Vagina (tissue), 2 donors: ENCODE measurements at regions not wholly inside any gene's neighbourhood (a gene's known extent, or its start where the extent isn't known, plus 50 kb on each side); places are given as distances from the start of the nearest gene placed in this dataset.

ENCODE experiments used
- DNase-seq, 2 donors: peaks; one replicate each; pipeline ENCODE4 v3.0.0-alpha.2; 2017; ENCODE audit errors: extremely low spot score in 2 of 2
- H3K27ac ChIP-seq: fragments of 200-600 bp; sonication (generic); one replicate; pipeline ENCODE4 v1.5.1; 2019
- H3K27me3 ChIP-seq: fragments of 200-600 bp; sonication (generic); one replicate; pipeline ENCODE4 v1.5.1; 2019
- H3K36me3 ChIP-seq, 2 donors: fragments of 200-600 bp; sonication (generic); one replicate each; pipeline ENCODE4 v1.5.1; 2017 to 2019
- H3K4me1 ChIP-seq: fragments of 200-600 bp; sonication (generic); one replicate; pipeline ENCODE4 v1.5.1; 2019
- H3K4me3 ChIP-seq, 2 donors: fragments of 200-600 bp; sonication (generic); 1 replicate in 1 of 2; 2 replicates in 1 of 2; pipeline ENCODE4 v1.5.1; 2016 to 2019
- H3K9me3 ChIP-seq: fragments of 200-600 bp; sonication (generic); one replicate; pipeline ENCODE4 v1.5.1; 2019
- POLR2A ChIP-seq, 2 donors: fragments of 450-650 bp; IDR thresholded peaks; one replicate each; pipeline ENCODE4 v1.6.1; 2017; ENCODE audit warnings: antibody characterized with exemption in 2 of 2, mild to moderate bottlenecking in 2 of 2, moderate library complexity in 2 of 2
- POLR2AphosphoS5 ChIP-seq, 2 donors: sonication (generic); formaldehyde crosslinking; IDR thresholded peaks; one replicate each; pipeline ENCODE4 v1.9.0; 2017; ENCODE audit warnings: antibody characterized with exemption in 2 of 2, mild to moderate bottlenecking in 2 of 2, low read depth in 1 of 2; ENCODE audit not compliant: insufficient read depth in 1 of 2
- intact Hi-C: fragments of 100-400 bp; cut with DNase I; formaldehyde crosslinking; loops from one replicate; pipeline ENCODE4 v1.15.1; 2023
- TF ChIP-seq, protein P1 (sequence below), 3 experiments: fragments of 450-650 bp in 2 of 3; fragments of 200-600 bp in 1 of 3; sonication (generic) in 1 of 3; IDR thresholded peaks; one replicate each; pipeline ENCODE4 v1.5.1; 2017 to 2019; ENCODE audit warnings: antibody characterized with exemption in 3 of 3, mild to moderate bottlenecking in 2 of 3, moderate library complexity in 2 of 3

GRCh38 chr17:63171428-63172393, 205.7 kb downstream of the TANC2 start:
- Histone ChIP-seq H3K4me1 (peaks cover 11% of the 10 kb centered on the region), H3K9me3 (no peaks in the 10 kb centered on the region), H3K27me3 (no peaks in the 10 kb centered on the region), H3K4me3 (no peak overlapping the region), H3K27ac (no peak overlapping the region), H3K36me3 (no peaks in the 10 kb centered on the region)
- no peak for DNase-seq
- TF ChIP-seq POLR2A (IDR thresholded peaks at IDR 0.05), result no peak
- TF ChIP-seq, protein P1, sequence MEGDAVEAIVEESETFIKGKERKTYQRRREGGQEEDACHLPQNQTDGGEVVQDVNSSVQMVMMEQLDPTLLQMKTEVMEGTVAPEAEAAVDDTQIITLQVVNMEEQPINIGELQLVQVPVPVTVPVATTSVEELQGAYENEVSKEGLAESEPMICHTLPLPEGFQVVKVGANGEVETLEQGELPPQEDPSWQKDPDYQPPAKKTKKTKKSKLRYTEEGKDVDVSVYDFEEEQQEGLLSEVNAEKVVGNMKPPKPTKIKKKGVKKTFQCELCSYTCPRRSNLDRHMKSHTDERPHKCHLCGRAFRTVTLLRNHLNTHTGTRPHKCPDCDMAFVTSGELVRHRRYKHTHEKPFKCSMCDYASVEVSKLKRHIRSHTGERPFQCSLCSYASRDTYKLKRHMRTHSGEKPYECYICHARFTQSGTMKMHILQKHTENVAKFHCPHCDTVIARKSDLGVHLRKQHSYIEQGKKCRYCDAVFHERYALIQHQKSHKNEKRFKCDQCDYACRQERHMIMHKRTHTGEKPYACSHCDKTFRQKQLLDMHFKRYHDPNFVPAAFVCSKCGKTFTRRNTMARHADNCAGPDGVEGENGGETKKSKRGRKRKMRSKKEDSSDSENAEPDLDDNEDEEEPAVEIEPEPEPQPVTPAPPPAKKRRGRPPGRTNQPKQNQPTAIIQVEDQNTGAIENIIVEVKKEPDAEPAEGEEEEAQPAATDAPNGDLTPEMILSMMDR (IDR thresholded peaks at IDR 0.05), result no peak
- no peak for TF ChIP-seq POLR2AphosphoS5 (IDR thresholded peaks at IDR 0.05; ENCODE audit: insufficient read depth in 1 of 2, low read depth in 1 of 2)
- intact Hi-C loops, result no loop called here

GRCh38 chr17:63173450-63173849, 207.4 kb downstream of the TANC2 start:
- intact Hi-C loops, result no loop called here
- Histone ChIP-seq H3K4me1 (peaks cover 11% of the 10 kb centered on the region), H3K27ac (no peak overlapping the region), H3K9me3 (no peaks in the 10 kb centered on the region), H3K27me3 (no peaks in the 10 kb centered on the region), H3K4me3 (no peak overlapping the region), H3K36me3 (no peaks in the 10 kb centered on the region)
- no peak for TF ChIP-seq POLR2A (IDR thresholded peaks at IDR 0.05)
- no peak for TF ChIP-seq POLR2AphosphoS5 (IDR thresholded peaks at IDR 0.05; ENCODE audit: insufficient read depth in 1 of 2, low read depth in 1 of 2)
- DNase-seq, result no peak

DNA sequence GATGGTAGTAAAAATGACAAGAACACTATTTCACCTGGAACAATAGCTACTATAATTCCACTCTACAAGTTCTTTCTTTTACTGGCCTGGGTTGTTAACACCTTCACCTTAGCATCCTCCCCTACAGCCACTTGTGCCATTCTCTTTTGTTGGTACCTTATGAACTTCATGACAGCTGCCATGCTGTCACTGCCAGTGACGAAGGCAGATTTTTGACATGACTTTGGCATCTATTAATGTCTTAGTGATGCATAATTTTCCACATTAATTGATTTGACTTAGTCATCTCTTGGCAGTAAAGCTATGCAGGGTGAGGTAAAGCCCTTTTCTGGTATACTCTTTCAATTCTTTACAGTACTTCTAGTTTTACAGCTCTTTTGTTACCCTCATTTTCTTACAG, 207.9 kb downstream of the TANC2 start:
- no peak overlapping the region for H3K27ac ChIP-seq
- H3K36me3 ChIP-seq, result no peaks in the 10 kb centered on the region
- peaks cover 11% of the 10 kb centered on the region for H3K4me1 ChIP-seq
- intact Hi-C loops, result no loop called here
- DNase-seq, result no peak
- H3K9me3 ChIP-seq, result no peaks in the 10 kb centered on the region
- H3K4me3 ChIP-seq, result no peak overlapping the region
- no peaks in the 10 kb centered on the region for H3K27me3 ChIP-seq
- TF ChIP-seq POLR2AphosphoS5 (IDR thresholded peaks at IDR 0.05; ENCODE audit: insufficient read depth in 1 of 2, low read depth in 1 of 2) (no peak), POLR2A (IDR thresholded peaks at IDR 0.05) (no peak)
- TF ChIP-seq, protein P1 (IDR thresholded peaks at IDR 0.05), result no peak

DNA sequence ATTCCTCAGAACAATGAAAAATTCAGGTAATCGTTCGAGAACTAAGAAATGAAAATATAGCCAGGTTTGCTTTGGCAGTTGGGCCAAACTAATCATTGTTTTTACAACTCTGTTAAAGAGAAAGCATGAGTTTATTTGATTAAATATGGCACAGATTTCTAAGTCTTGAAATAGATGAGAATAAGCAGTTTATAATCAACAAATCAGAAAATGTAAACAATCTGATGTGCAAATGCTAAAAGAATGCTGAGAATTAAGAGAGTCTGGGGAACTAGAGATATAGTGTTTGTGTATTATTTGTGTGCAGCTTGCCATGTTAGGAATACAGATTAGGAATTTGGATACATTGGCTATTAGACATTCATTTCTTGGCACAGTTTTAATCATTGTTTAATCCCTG, 212.5 kb downstream of the TANC2 start:
- Histone ChIP-seq H3K27ac (no peak overlapping the region), H3K4me3 (no peak overlapping the region), H3K9me3 (no peaks in the 10 kb centered on the region), H3K36me3 (no peaks in the 10 kb centered on the region), H3K4me1 (no peaks in the 10 kb centered on the region), H3K27me3 (no peaks in the 10 kb centered on the region)
- TF ChIP-seq POLR2A (IDR thresholded peaks at IDR 0.05), result no peak
- no peak for TF ChIP-seq POLR2AphosphoS5 (IDR thresholded peaks at IDR 0.05; ENCODE audit: insufficient read depth in 1 of 2, low read depth in 1 of 2)
- no peak for DNase-seq
- intact Hi-C loops, result no loop called here

DNA sequence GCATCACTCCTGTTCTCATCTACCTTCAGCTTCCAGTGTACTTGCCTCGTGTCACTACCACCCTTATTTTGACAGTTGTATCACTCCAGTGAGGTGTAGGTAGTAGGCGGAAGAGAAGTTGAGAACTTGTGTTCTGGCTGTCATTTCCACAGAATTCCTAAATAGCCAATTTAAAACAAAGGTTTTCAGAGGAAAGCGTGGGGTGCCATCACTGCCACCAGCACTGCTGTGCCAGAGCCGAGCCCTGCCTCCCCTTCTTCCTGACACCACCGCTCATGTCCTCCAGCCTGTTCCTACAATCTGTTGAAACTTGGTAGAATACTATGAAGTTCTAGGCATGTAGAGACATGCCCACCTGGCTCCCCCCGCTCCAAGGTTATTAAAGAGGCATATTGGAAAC, 215.8 kb downstream of the TANC2 start:
- H3K4me3 ChIP-seq, result no peak overlapping the region
- no peak overlapping the region for H3K27ac ChIP-seq
- H3K27me3 ChIP-seq, result no peaks in the 10 kb centered on the region
- no peaks in the 10 kb centered on the region for H3K9me3 ChIP-seq
- H3K36me3 ChIP-seq, result no peaks in the 10 kb centered on the region
- intact Hi-C loops, result no loop called here
- H3K4me1 ChIP-seq, result no peaks in the 10 kb centered on the region
- no peak for DNase-seq
- TF ChIP-seq POLR2AphosphoS5 (IDR thresholded peaks at IDR 0.05; ENCODE audit: insufficient read depth in 1 of 2, low read depth in 1 of 2) (no peak), POLR2A (IDR thresholded peaks at IDR 0.05) (no peak)
- TF ChIP-seq, protein P1 (IDR thresholded peaks at IDR 0.05), result no peak

DNA sequence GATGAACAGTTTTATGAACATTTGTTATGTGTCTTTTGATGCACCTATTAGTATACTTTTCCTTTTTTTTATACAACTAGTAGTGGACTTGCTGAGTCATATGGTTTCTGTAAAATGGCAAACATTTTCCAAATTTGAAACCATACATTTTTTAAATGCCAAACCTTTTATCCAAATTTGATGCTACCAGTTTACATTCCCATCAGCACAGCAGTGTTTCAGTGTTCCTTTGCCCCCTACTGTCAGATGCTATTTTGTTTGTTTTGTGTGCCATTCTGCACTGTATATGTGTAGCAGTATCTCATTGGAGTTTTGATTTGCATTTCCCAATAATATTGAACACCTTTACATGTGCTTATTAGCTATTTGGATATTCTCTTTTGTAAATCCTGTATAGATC, 219.4 kb downstream of the TANC2 start:
- Histone ChIP-seq H3K4me3 (no peak overlapping the region), H3K9me3 (no peaks in the 10 kb centered on the region), H3K27ac (no peak overlapping the region), H3K36me3 (no peaks in the 10 kb centered on the region), H3K4me1 (no peaks in the 10 kb centered on the region), H3K27me3 (no peaks in the 10 kb centered on the region)
- intact Hi-C loops, result no loop called here
- TF ChIP-seq POLR2A (IDR thresholded peaks at IDR 0.05), result no peak
- TF ChIP-seq POLR2AphosphoS5 (IDR thresholded peaks at IDR 0.05; ENCODE audit: insufficient read depth in 1 of 2, low read depth in 1 of 2), result no peak
- TF ChIP-seq, protein P1 (IDR thresholded peaks at IDR 0.05), result no peak
- no peak for DNase-seq
